ENCODE measurements at regions not wholly inside any gene's neighbourhood (a gene's known extent, or its start where the extent isn't known, plus 50 kb on each side); places are given as distances from the start of the nearest gene placed in this dataset.

- H3K9me3 ChIP-seq, result no peaks in the 10 kb centered on the region
- H3K27ac ChIP-seq, result no peak overlapping the region
- DNase-seq (no peak), ATAC-seq (no peak)
- H3K27me3 ChIP-seq, result no peaks in the 10 kb centered on the region
- H3K36me3 ChIP-seq, result no peaks in the 10 kb centered on the region
- intact Hi-C loops (cut with DNase I), result no loop called here
- WGBS (ENCODE audit: insufficient coverage, low coverage, low lambda C conversion rate, missing lambda C conversion rate), result 84% methylated on average over 7 of the region's 8 CpGs
- H3K4me3 ChIP-seq, result no peak overlapping the region
- no peak for TF ChIP-seq CTCF (IDR thresholded peaks at IDR 0.05)
- no peak for TF ChIP-seq POLR2A (IDR thresholded peaks at IDR 0.05)
- peaks cover 0 to 6% (median 0%) of the 10 kb centered on the region in 4 donors for H3K4me1 ChIP-seq
Observed at GRCh38 chr12:66048218-66048834, 82.2 kb downstream of the LLPH start.

- intact Hi-C loops (cut with DNase I), result no loop called here
- TF ChIP-seq POLR2A (IDR thresholded peaks at IDR 0.05), result no peak
- no peak for TF ChIP-seq CTCF (IDR thresholded peaks at IDR 0.05)
- DNase-seq (no peak), ATAC-seq (no peak)
- Histone ChIP-seq H3K27me3 (no peaks in the 10 kb centered on the region), H3K4me3 (no peak overlapping the region), H3K27ac (no peak overlapping the region), H3K36me3 (no peaks in the 10 kb centered on the region), H3K4me1 (peaks cover 0 to 6% (median 0%) of the 10 kb centered on the region in 4 donors), H3K9me3 (no peaks in the 10 kb centered on the region)
- 82% methylated on average over 1 of the region's 1 CpG for WGBS (ENCODE audit: insufficient coverage, low coverage, low lambda C conversion rate, missing lambda C conversion rate)
Observed at GRCh38 chr12:66047411-66048021, 83.0 kb downstream of the LLPH start.

GRCh38 chr12:66045506-66045905, 85.0 kb downstream of the LLPH start:
- intact Hi-C loops (cut with DNase I), result no loop called here
- no peaks in the 10 kb centered on the region for H3K36me3 ChIP-seq
- H3K9me3 ChIP-seq, result no peaks in the 10 kb centered on the region
- peaks cover 0 to 6% (median 0%) of the 10 kb centered on the region in 4 donors for H3K4me1 ChIP-seq
- H3K27me3 ChIP-seq, result no peaks in the 10 kb centered on the region
- no peak overlapping the region for H3K27ac ChIP-seq
- TF ChIP-seq POLR2A (IDR thresholded peaks at IDR 0.05) (no peak), CTCF (IDR thresholded peaks at IDR 0.05) (no peak)
- DNase-seq (no peak), ATAC-seq (no peak)
- no peak overlapping the region for H3K4me3 ChIP-seq
- WGBS (ENCODE audit: insufficient coverage, low coverage, low lambda C conversion rate, missing lambda C conversion rate), result 96% methylated on average over 3 of the region's 3 CpGs

GRCh38 chr12:66044731-66045130, 85.8 kb downstream of the LLPH start:
- no peaks in the 10 kb centered on the region for H3K36me3 ChIP-seq
- no peak for DNase-seq
- no peak for TF ChIP-seq CTCF (IDR thresholded peaks at IDR 0.05)
- no peak for ATAC-seq
- no peak overlapping the region for H3K27ac ChIP-seq
- intact Hi-C loops (cut with DNase I), result no loop called here
- no peaks in the 10 kb centered on the region for H3K9me3 ChIP-seq
- H3K4me1 ChIP-seq, result peaks cover 0 to 6% (median 0%) of the 10 kb centered on the region in 4 donors
- WGBS (ENCODE audit: insufficient coverage, low coverage, low lambda C conversion rate, missing lambda C conversion rate), result 61% methylated on average over 4 of the region's 4 CpGs
- no peaks in the 10 kb centered on the region for H3K27me3 ChIP-seq
- no peak overlapping the region for H3K4me3 ChIP-seq
